ENCODE measurements at regions not wholly inside any gene's neighbourhood (a gene's known extent, or its start where the extent isn't known, plus 50 kb on each side); places are given as distances from the start of the nearest gene placed in this dataset.

DNA sequence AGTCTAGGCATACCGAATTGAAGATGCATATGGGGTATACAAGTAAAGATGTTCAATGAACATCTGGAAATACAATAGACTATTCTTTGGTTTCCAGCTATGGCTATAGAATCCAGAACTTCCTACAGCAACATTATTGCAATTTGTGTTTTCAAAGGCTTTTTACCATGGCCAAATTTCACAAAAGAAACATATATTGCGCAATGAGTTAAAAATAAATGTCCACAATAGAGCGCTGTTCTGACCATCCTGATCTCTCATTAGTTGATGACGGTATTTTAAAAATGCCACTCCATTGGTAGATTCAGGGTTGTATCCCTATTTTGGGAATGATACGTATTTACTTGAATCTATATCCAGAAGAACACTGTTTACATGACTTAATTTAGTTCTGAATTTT, 139.2 kb downstream of the LINC00632 start:
- DNase-seq (ENCODE audit: low read depth in 2 of 2) = no peak

DNA sequence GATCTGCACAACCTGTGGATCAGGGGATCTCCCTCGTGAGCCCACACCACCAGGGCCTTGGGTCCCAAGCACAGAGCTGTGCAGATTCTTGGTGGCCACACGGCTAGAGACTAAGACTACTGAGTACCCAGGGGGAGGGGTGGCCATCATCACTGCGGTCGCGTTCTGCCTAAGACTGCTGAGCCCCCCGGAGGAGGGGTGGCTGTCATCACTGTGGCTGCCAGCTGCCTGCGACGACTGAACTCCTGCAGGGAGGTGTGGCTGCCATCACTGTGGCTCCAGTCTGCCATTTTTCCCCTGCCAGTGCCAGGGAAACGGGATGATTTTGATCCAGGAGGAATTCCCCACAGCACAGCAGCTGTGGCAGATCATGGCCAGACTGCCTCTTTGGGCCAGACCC, 141.7 kb upstream of the SPANXB1 start:
- DNase-seq (ENCODE audit: low read depth in 2 of 2) = no peak

DNA sequence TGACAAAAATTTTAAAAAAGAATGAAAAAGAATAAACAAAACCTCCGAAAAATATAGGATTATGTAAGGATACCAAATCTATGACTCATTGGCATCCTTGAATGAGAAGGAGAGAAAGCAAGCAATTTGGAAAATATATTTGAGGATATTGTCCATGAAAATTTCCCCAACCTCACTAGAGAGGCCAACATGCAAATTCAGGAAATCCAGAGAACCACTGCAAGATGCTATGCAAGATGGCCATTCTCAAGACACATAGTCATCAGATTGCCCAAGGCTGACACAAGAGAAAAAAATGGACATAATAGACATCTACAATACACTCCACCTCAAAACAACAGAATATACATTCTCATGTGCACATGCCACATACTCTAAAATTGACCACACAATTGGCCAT, 135.9 kb upstream of the SPANXB1 start:
- no peak for DNase-seq (ENCODE audit: low read depth in 2 of 2)

DNA sequence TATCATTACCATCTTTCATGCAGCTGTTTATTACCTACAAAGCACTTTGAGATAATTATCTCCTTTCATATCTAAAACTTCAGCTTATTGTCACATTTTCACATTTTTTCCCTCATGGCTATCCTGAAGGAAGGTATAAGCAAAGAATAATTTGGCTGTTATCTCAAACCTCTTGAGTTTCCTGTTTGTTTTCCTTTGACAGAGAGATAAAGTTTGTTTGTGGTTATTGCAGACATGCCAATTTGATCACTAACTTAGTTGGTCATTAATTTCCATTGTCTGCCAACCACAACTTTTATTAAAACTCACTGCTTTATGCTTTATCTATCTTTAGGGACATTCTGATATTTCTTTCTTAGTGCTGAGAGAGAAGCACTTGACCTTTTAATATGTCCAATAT, 89.8 kb upstream of the SPANXB1 start:
- DNase-seq (ENCODE audit: low read depth in 2 of 2) = no peak

DNA sequence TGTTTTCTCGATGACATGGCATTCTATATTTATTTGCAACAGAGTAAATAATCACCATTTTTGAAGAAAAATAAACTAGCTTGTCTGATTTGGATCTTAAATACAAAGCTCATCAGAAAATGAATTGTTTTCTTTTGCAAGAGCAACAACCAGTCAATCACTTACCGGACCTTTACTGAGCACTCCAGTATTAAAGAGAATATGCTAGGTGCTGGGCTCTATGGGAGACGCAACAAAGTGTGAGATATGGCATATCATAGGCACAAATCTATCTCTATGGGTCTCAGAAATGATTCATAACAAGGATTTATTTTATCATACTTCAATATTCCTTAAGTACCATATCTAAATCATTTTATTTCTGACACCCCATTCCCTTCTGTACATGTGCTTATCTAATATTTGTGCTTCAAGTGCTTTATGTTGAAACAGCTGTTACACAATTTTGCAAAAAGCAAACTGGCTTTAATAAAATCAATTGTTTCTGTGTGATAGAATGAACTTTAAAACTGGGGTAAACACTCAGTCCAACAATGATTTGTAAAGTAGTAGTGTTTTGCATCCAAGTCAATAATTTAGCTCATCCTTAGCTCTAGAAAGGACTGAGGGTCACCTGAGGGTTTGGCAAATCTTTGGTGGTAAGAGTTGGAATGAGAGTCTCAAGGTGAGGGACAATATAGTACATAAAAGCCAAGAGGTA, 88.4 kb upstream of the SPANXB1 start:
- no peak for DNase-seq (ENCODE audit: low read depth in 2 of 2)

DNA sequence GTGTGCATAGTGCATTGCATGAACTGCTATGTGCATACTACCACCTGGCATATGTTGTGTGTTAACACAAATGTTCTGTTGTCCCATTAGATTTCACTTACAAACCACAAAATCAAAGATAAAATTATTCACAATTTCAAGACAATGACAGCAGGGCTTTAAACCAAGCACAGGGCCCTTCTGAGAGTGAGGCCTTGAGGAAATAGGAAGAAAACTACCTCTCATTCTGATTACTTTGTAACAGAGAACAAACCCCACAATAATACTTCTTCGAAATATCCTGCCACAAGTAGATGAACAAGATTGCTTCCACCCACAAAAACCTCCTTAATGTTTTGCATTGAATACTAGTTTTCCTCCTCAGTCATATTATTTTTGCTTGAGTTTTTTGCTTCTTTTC, 85.5 kb upstream of the SPANXB1 start:
- DNase-seq (ENCODE audit: low read depth in 2 of 2) = no peak

DNA sequence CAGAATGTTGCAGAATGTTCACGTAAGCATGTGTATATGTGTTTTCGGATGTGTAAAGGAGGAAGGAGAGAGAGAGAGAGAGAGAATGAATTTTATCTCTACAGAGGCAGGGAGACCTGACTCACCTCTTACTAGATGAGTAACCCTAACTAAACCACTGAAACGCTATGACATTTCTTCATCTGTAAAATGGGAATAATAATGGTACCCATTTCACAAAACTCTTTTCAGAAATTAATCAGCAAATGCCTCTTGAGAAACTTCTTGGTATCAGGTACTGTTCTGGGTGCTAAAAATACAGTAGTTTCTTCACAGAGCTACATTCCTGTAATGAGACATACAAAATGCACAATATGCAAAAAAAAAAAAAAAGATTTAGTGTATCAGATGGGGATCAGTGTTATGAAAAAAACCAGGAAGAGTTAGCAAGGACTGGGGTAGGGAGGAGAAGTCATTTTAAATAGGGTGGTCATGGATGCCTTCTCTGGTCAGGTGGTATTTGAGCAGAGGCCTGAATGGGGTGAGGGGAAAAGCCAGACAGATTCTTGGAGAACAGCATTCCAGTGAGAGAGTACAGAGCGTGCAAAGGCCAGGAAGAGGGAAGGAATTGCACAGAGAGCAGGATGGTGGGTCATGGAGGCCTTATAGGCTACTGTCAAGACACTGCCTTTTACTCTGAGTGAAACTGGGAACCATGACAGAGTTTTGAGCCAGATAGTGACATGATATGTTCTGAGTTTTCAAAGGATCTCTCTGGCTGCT, 84.9 kb upstream of the SPANXB1 start:
- DNase-seq (ENCODE audit: low read depth in 2 of 2) = no peak

DNA sequence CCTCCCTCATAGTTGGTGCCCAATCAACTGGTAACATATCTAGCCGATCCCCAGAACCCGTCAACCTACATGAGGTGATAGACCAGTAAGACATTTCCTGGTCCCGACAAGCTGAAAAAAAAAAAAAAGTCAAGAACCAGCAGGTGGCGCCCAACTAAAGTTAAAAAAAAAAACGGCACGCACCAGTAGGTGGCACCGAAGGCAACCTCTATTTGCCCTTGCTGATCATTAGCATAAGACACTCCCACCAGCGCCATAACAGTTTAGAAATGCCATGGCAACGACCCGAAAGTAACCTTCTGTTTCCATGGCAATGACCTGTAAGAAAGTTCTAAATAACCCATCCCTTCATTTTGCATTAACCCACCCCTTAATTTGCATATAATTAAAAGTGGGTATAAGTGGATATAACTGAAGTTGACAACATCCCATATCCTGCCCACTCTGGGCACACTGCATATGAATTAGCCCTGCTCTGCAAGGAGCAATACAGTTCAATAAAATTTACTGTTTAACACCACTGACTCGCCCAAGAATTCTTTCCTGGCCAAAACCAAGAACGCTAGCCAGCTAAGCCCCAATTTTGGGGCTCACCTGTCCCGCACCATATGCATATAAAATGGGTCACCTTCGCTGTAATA, 83.9 kb upstream of the SPANXB1 start:
- DNase-seq (ENCODE audit: low read depth in 2 of 2) = peak; percentile 12 to 21

DNA sequence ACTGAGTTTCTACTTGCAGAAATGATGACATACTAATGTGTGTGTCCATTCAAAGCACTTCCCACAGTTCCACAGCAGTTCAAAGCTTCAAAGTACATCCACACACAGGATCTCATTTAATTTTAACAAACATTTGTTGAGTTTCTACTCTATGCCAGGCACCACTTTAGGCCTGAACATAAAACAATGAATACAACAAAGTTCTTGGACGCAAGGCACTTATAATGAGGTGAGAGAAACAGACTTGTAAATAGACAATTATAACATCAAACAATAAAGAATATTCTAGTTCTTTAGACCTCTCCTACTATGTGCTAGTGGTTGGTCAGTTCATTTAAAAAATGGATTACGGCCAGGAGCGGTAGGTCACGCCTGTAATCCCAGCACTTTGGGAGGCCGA, 82.0 kb upstream of the SPANXB1 start:
- DNase-seq (ENCODE audit: low read depth in 2 of 2) = no peak

DNA sequence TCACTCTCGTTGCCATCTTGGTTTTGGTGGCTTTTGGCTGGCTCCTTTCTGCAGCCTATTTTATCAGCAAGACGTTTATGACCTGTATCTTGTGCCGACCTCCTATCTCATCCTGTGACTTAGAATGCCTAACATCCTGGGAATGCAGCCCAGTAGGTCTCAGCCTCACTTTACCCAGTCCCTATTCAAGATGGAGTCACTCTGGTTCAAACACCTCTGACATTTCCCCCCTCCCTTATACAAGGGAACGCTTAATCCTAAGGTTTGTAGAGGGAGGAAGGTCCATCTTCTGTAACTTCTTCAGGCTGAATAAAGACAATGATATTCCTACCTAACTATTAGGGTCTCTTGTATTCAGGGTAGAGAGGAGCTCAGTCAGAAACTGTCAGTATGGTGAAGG, 79.3 kb upstream of the SPANXB1 start:
- no peak for DNase-seq (ENCODE audit: low read depth in 2 of 2)

DNA sequence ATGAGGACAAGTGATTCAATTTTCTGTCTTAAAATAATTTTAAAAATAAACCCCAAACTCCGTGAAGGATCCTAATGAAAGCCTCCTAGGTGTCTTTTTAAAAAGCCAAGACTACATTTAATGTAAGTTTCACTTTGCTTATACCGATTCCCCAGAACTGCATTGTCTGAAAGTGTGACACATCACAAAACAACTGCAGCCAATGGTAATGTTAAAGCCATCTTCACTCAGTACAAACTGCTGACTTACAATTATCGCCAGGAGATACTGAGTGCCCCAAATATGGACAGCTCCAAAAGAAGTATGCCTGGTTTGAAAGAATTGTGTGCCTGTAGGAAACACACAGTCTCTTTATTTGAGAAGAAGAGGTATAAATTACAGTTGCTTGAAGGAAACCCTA, 73.7 kb upstream of the SPANXB1 start:
- DNase-seq (ENCODE audit: low read depth in 2 of 2) = no peak

DNA sequence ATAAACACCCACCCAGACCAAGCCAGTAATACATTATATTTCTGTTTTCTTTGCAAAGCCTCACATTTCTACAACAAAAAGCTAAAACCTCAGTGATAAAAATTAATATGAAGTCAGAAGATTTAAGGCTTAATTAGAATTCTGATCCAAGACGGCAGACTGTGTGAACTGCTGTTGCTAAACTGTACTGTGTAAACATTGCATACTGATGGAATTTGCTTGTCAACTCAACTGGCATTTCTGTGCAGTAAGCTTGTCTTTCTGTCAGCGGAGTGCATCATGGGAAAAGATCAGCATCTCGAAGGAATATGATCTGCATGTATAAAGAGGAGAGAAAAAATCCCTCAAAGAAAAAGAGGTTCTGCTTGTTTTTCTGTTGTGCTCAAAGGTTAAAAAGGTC, 69.4 kb upstream of the SPANXB1 start:
- DNase-seq (ENCODE audit: low read depth in 2 of 2) = no peak

DNA sequence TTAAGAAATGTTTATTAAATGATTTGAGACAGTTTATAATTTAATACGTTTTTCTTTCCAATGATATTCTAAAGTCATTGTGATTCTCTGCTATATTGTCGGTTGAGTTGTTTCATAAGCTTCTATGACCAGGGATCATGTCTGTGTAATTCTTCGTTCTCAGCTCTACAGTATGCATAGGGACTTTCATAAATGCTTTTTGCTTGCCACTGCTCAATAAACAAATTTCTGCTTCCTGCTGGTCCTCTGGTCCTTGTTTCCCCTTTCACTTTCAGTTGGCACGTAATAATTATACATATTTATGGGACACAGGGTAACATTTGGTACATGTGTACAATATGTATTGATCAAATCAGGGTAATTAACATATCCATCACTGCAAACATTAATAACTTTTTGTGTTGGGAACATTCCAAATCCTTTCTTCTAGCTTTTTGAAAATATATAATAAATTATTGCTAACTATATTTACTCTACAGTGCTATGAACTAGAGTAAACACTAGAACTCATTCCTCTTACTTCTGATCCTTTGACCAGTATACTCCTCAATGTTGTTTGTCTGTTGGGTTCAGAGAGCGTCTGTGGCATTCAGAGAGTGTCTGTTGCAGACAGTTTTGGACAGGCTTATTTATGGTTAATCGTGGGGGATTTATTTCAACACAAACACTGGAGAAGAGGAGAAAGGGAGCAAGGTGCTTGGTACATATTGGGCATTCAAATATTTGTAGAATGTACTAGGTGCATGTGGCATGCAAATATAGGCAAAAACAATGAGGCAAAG, 68.3 kb upstream of the SPANXB1 start:
- no peak for DNase-seq (ENCODE audit: low read depth in 2 of 2)

DNA sequence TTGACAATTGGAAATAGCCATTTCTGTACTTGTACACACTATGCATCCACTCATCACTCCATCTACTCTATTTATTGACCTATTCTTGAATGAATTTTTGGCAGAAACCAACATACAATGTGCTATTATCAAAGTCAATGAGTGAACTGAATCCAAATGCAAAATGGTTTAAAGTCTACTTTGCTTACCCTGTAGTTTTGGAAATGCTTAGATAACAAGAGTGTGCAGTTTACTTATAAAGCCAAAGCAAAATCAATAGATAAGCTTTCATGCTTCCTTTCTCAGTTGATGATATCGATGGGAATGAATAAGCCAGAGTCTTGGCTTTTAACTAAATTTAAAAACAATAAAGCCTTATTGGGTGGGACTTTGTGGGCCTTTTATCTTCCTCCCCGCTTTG, 58.9 kb upstream of the SPANXB1 start:
- DNase-seq (ENCODE audit: low read depth in 2 of 2) = no peak

DNA sequence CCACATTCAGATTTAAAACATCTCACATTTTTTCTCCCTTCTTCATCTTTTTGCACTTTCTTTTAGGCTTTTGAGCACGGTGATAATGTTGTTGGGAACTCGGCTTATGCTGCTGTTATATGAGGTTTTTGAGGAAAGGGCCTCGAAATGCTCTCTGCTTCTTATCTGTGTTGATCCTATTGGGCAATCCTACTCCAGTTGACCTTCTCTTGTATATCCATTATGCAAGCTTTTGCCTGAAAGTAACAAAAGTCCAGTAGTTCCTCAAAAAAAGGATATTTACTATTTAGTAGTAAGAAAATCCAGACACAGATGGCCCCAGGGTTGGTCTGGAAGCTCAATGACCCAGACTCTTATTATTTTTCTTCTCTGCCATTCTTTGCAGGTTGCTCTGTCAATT, 57.7 kb upstream of the SPANXB1 start:
- DNase-seq (ENCODE audit: low read depth in 2 of 2) = no peak

DNA sequence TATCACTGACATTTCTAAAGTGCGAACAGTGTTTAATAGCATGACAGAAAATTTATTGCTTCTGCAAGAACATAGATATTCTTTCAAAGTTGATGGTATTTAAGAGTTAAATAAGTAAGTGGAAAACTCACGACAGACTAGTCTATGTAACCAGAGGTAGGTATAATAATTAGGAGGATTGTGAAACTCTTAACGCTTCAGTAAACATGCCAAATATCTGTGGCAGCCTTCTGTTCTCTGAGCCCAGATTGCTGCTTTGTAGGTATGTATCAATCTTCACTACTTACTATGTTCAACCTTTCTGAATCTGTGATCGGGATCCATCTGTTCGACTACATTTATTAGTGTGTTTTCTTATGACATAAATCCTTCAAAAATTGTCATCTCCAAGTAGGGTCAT, 53.6 kb upstream of the SPANXB1 start:
- DNase-seq (ENCODE audit: low read depth in 2 of 2) = no peak

DNA sequence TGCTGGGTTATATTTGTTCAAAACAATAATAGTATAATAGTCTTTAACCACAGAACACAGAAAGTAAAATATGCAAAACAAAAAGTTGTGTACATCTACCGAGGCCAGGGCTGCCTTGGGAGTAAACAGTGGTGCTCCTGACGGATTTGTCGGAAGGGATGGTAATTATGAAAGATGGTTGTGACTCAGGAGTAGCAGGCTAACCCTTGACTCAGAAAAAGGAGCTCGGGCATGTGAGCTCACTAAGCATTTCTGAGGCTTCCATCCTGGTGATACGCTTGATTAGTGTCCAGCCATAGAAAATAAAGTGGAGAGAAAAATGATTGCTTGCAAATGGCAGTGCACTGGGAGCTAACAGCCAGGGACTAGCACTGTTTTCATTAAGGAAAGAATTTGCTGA, 53.2 kb upstream of the SPANXB1 start:
- DNase-seq (ENCODE audit: low read depth in 2 of 2) = no peak

Measured in fibroblast of skin of left biceps (primary cell).